ENCODE measurements at regions not wholly inside any gene's neighbourhood (a gene's known extent, or its start where the extent isn't known, plus 50 kb on each side); places are given as distances from the start of the nearest gene placed in this dataset.

DNA sequence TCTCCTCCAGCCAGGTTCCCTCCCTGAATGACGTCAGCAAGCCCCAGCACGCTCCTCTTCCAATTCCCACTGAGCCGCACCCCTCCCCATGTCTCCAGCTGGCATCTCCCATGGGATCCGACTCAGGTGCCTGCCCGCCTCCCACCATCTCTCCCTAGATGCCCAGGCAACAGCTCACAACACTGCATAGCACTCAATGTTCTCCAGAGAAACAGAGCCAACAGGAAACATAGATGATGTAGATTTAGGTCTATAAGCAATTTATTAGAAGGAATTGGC lies 532.3 kb downstream of the BRD1 start:
- TF ChIP-seq, protein P1, sequence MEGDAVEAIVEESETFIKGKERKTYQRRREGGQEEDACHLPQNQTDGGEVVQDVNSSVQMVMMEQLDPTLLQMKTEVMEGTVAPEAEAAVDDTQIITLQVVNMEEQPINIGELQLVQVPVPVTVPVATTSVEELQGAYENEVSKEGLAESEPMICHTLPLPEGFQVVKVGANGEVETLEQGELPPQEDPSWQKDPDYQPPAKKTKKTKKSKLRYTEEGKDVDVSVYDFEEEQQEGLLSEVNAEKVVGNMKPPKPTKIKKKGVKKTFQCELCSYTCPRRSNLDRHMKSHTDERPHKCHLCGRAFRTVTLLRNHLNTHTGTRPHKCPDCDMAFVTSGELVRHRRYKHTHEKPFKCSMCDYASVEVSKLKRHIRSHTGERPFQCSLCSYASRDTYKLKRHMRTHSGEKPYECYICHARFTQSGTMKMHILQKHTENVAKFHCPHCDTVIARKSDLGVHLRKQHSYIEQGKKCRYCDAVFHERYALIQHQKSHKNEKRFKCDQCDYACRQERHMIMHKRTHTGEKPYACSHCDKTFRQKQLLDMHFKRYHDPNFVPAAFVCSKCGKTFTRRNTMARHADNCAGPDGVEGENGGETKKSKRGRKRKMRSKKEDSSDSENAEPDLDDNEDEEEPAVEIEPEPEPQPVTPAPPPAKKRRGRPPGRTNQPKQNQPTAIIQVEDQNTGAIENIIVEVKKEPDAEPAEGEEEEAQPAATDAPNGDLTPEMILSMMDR (IDR thresholded peaks at IDR 0.05; ENCODE audit: control insufficient read depth, extremely low read depth, insufficient read depth) = no peak
- no peak overlapping the region for H3K4me3 ChIP-seq (ENCODE audit: low read depth, low read length)
- DNase-seq (ENCODE audit: low read depth) = no peak

GRCh38 chr22:49294656-49295464 lies 532.8 kb downstream of the BRD1 start:
- TF ChIP-seq, protein P1 (IDR thresholded peaks at IDR 0.05; ENCODE audit: control insufficient read depth, extremely low read depth, insufficient read depth) = no peak
- H3K4me3 ChIP-seq (ENCODE audit: low read depth, low read length) = no peak overlapping the region
- no peak for DNase-seq (ENCODE audit: low read depth)

DNA sequence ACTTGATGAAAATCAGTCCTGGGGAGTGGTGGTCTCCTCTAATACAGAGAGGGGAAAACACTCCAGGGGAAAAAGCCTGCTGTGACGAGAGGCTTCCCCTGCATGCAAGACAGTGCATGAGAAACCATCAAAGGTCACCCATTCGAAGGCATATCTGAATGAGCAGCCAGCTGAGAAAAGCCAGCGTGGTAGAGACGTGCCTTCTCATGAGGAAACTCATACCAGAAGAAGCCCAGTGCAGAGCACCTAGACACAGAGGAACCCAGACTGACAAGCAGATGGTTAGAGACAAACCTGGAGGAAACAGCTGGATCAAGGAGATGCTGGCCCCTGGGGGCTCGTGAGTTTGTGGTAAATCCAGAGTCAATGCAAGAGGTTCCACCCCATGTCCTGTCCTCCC lies 534.8 kb downstream of the BRD1 start:
- TF ChIP-seq, protein P1 (IDR thresholded peaks at IDR 0.05; ENCODE audit: control insufficient read depth, extremely low read depth, insufficient read depth) = no peak
- H3K4me3 ChIP-seq (ENCODE audit: low read depth, low read length) = no peak overlapping the region
- no peak for DNase-seq (ENCODE audit: low read depth)

DNA sequence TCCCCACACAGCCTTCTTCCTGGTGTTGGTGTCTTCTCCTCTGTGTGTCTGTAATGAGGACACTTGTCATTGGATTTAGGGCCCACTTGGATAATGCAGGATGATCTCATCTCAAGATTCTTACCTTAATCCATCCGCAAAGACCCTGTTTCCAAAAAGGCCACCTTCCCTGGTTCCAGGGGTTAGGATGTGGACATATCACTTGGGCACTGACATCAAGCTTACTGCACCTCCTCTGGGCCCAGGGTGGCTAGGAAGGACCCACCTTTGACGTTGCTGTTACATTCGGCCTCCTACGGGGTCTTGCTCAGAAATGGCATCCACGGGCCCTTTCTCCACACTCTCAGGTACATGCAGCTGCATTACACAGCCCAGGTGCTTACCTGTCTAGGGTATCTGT lies 535.9 kb downstream of the BRD1 start:
- TF ChIP-seq, protein P1 (IDR thresholded peaks at IDR 0.05; ENCODE audit: control insufficient read depth, extremely low read depth, insufficient read depth) = no peak
- no peak overlapping the region for H3K4me3 ChIP-seq (ENCODE audit: low read depth, low read length)
- DNase-seq (ENCODE audit: low read depth) = no peak

- no peak for DNase-seq (ENCODE audit: low read depth)
- TF ChIP-seq, protein P1 (IDR thresholded peaks at IDR 0.05; ENCODE audit: control insufficient read depth, extremely low read depth, insufficient read depth) = no peak
- no peak overlapping the region for H3K4me3 ChIP-seq (ENCODE audit: low read depth, low read length)
Observed at GRCh38 chr22:49291169-49291568, 536.5 kb downstream of the BRD1 start.

DNA sequence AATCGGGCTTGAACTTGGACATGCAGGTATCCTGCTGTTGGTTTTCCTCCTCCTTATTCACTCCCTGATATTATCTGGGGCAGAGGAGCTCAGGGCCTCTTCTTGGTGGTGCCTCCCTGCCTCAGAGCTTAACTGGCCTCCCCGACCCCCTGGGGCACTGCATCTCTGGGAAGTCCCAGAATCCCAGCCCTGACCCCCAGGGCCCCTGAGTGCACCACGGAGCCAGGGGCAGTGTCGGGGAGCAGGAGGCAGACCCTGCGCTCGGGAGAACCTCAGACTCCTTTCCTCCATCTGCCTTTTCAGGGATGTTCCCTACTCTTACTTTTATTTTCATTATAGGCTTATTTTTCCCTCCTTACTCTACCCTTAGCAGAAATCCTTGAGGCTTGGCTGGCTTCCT lies 537.0 kb downstream of the BRD1 start:
- no peak overlapping the region for H3K4me3 ChIP-seq (ENCODE audit: low read depth, low read length)
- TF ChIP-seq, protein P1 (IDR thresholded peaks at IDR 0.05; ENCODE audit: control insufficient read depth, extremely low read depth, insufficient read depth) = no peak
- DNase-seq (ENCODE audit: low read depth) = no peak
